HepG2 (cell line): ENCODE measurements at regions not wholly inside any gene's neighbourhood (a gene's known extent, or its start where the extent isn't known, plus 50 kb on each side); places are given as distances from the start of the nearest gene placed in this dataset.
"Not testable (repeated sequence)": the region's sequence is repeated elsewhere in the genome, so short reads cannot be mapped to it uniquely, and the experiment has no call there.

ENCODE experiments used
- ZBTB8A ChIP-seq: sonication (generic); formaldehyde crosslinking; IDR thresholded peaks from 2 replicates; pipeline ENCODE4 v1.4.0; 2020; ENCODE audit warnings: mild to moderate bottlenecking, low read depth, missing genetic modification reagents, borderline replicate concordance
- ZNF891 ChIP-seq: sonication (generic); formaldehyde crosslinking; IDR thresholded peaks from 2 replicates; pipeline ENCODE4 v1.5.0; 2020; ENCODE audit warnings: mild to moderate bottlenecking, missing genetic modification reagents

GRCh38 chr12:20115371-20115770 lies 253.0 kb upstream of the PDE3A start:
- not testable (repeated sequence) for TF ChIP-seq ZBTB8A; ZNF891 (CRISPR knock-in tag)
